T47D (cell line): ENCODE measurements at regions not wholly inside any gene's neighbourhood (a gene's known extent, or its start where the extent isn't known, plus 50 kb on each side); places are given as distances from the start of the nearest gene placed in this dataset.

Experiments
- DNase-seq, 2 experiments: peaks; one replicate each; pipeline versions ENCODE4 v3.0.0 to v3.0.0-alpha.2; 2011 to 2012; ENCODE audit warnings: low read depth in 1 of 2, low spot score in 1 of 2
- JUND ChIP-seq: IDR thresholded peaks from 2 replicates; pipeline ENCODE4 v1.6.1; 2012; ENCODE audit warnings: low read depth
- in situ Hi-C: cut with HindIII; loops from 2 replicates; pipeline ENCODE4 v1.10.0; 2016; ENCODE audit warnings: low sequenced_read_pairs, low pct_unique_long_range_greater_than_20kb

GRCh38 chr1:227372726-227373130 is 54.4 kb upstream of the CDC42BPA start:
- peak in 1 of 2 experiments; percentile 55 for DNase-seq
- no peak; the same call in 1 of the 2 replicates for TF ChIP-seq JUND
- in situ Hi-C loops, result no loop called here

- in situ Hi-C loops, result no loop called here
- no peak for DNase-seq
- no peak for TF ChIP-seq JUND
Measured at GRCh38 chr1:227370533-227371254, 52.4 kb upstream of the CDC42BPA start.

- TF ChIP-seq JUND, result no peak
- in situ Hi-C loops, result no loop called here
- no peak for DNase-seq
Measured at GRCh38 chr1:227369102-227369760, 50.9 kb upstream of the CDC42BPA start.
